ENCODE measurements at regions not wholly inside any gene's neighbourhood (a gene's known extent, or its start where the extent isn't known, plus 50 kb on each side); places are given as distances from the start of the nearest gene placed in this dataset.
A peak's percentile ranks its signal among the peaks of the same experiment; 100 is the strongest.

DNA sequence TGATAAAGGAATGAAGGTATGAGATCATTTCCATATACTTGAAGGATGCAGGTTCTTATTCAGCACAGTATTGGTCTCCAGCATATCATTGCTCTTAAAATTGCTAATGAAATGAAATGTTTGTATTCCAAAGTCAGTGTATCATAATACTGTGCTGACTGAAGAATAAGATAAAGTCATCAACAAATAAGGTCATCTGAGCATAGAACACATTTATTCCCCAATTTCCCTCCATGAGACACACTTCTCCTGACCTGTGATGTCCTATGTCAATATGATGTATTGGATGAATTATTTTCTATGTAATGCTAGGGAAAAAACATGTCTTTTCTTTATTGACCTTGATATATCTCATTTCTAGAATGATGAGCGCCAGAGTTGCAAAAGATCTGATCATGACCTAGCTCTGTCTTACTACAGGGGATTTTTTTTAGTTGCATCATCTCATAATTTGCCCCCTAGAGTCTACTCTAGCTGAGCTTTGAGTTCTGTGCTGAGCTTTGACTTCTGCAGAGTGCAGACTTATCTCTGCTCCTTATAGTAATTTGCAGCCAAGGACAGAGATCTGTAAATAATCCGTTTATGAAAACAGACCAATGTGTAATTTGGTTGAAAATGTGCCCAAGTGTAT lies 859.8 kb downstream of the TRIB2 start:
- DNase-seq = no peak
- Histone ChIP-seq H3K4me1 (no peaks in the 10 kb centered on the region), H3K27me3 (no peaks in the 10 kb centered on the region), H3K27ac (no peak overlapping the region), H3K36me3 (ENCODE audit: low read depth, missing control alignments) (no peaks in the 10 kb centered on the region), H3K4me3 (no peak overlapping the region), H3K9me3 (no peaks in the 10 kb centered on the region)
- no peak for TF ChIP-seq POLR2A (IDR thresholded peaks at IDR 0.05)
- TF ChIP-seq, protein P1, sequence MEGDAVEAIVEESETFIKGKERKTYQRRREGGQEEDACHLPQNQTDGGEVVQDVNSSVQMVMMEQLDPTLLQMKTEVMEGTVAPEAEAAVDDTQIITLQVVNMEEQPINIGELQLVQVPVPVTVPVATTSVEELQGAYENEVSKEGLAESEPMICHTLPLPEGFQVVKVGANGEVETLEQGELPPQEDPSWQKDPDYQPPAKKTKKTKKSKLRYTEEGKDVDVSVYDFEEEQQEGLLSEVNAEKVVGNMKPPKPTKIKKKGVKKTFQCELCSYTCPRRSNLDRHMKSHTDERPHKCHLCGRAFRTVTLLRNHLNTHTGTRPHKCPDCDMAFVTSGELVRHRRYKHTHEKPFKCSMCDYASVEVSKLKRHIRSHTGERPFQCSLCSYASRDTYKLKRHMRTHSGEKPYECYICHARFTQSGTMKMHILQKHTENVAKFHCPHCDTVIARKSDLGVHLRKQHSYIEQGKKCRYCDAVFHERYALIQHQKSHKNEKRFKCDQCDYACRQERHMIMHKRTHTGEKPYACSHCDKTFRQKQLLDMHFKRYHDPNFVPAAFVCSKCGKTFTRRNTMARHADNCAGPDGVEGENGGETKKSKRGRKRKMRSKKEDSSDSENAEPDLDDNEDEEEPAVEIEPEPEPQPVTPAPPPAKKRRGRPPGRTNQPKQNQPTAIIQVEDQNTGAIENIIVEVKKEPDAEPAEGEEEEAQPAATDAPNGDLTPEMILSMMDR (IDR thresholded peaks at IDR 0.05) = no peak
- intact Hi-C loops (cut with DNase I; ENCODE audit: low total_unique reads) = no loop called here
- 44 to 64% methylated on average over 2 of the region's 2 CpGs for WGBS, 2 donors

DNA sequence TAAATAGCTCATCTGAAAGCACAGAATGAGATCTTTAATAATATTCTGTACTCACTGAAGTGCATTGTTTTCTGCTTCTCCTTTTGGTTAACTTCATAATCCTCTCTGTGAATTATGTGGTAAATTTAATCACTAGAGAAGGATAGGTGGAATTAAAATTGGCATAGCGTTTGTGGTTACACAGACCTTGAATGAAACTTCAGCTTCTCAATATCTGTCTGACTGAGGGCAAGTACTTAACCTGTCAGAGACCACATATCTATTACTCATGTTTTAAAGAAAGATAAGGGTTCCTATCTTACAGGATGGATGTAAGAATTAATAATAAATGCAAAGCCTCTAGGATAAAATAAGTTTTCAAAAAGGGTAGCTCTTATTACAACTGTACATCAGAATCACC lies 861.8 kb downstream of the TRIB2 start:
- DNase-seq = no peak
- Histone ChIP-seq H3K4me1 (no peaks in the 10 kb centered on the region), H3K27me3 (no peaks in the 10 kb centered on the region), H3K9me3 (no peaks in the 10 kb centered on the region), H3K36me3 (ENCODE audit: low read depth, missing control alignments) (no peaks in the 10 kb centered on the region), H3K4me3 (no peak overlapping the region), H3K27ac (no peak overlapping the region)
- TF ChIP-seq, protein P1 (IDR thresholded peaks at IDR 0.05) = no peak
- intact Hi-C loops (cut with DNase I; ENCODE audit: low total_unique reads) = no loop called here
- WGBS, 2 donors = 47 to 70% methylated on average over 1 of the region's 1 CpG

DNA sequence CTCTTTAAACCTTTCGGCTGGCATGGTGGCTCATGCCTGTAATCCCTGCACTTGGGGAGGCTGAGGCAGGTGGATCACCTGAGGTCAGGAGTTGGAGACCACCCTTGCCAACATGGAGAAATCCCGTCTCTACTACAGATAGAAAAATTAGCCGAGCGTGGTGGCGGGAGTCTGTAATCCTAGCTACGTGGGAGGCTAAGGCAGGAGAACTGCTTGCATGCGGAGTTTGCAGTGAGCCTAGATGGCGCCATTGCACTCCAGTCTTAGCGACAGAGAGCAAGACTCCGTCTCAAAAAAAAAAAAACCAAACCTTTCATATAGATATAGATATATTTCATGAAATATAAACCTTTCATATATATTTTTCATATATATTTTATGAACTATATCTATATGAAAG lies 864.7 kb downstream of the TRIB2 start:
- H3K27ac ChIP-seq = no peak overlapping the region
- no peaks in the 10 kb centered on the region for H3K4me1 ChIP-seq
- no peaks in the 10 kb centered on the region for H3K9me3 ChIP-seq
- intact Hi-C loops (cut with DNase I; ENCODE audit: low total_unique reads) = no loop called here
- WGBS, 2 donors = 68 to 76% methylated on average over 10 of the region's 10 CpGs
- no peaks in the 10 kb centered on the region for H3K36me3 ChIP-seq (ENCODE audit: low read depth, missing control alignments)
- H3K27me3 ChIP-seq = no peaks in the 10 kb centered on the region
- TF ChIP-seq, protein P1 (IDR thresholded peaks at IDR 0.05) = no peak
- TF ChIP-seq POLR2A (IDR thresholded peaks at IDR 0.05) = no peak
- H3K4me3 ChIP-seq = no peak overlapping the region
- DNase-seq = peak; percentile 45

DNA sequence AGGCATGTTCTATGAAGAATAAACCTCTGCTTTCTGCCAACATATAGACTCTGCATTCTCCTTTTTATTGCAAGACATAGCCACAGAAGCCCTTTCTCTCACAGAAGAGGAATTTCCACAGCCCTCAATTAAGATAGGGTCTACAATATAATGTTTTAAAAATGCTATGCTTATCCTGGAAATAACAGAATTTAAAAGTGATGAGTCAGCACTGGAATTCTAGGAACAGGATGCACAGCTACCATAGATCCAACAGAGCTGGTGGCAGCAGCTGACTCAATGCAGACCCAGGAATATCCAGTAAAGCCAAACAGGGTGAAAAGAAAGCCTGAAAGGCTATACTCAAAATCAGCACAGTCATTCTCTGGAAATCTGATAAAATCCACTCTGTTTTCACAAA lies 866.9 kb downstream of the TRIB2 start:
- H3K27me3 ChIP-seq = no peaks in the 10 kb centered on the region
- no peak for DNase-seq
- no peak for TF ChIP-seq POLR2A (IDR thresholded peaks at IDR 0.05)
- TF ChIP-seq, protein P1 (IDR thresholded peaks at IDR 0.05) = no peak
- H3K27ac ChIP-seq = no peak overlapping the region
- H3K9me3 ChIP-seq = no peaks in the 10 kb centered on the region
- H3K36me3 ChIP-seq (ENCODE audit: low read depth, missing control alignments) = no peaks in the 10 kb centered on the region
- H3K4me3 ChIP-seq = no peak overlapping the region
- intact Hi-C loops (cut with DNase I; ENCODE audit: low total_unique reads) = no loop called here
- no peaks in the 10 kb centered on the region for H3K4me1 ChIP-seq

DNA sequence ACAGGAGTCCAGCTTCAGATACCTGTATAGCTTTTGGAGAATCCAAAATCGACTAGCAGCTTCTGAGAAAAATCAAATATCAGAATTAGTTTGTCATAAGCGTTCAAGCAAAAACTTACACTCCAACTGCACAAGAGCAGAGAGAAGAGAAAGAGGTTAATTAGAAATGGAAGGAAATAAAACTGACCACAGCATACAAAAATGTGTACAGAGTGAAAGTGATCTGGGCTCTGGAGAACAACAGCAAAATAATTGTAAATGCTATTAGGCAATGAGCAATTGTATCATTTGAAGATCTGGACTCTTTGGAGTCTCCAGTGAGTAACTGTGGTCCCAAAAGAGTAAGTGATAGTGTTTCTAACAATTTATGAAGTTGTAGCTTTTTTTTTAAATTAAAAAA lies 867.3 kb downstream of the TRIB2 start:
- Histone ChIP-seq H3K36me3 (ENCODE audit: low read depth, missing control alignments) (no peaks in the 10 kb centered on the region), H3K9me3 (no peaks in the 10 kb centered on the region), H3K27ac (no peak overlapping the region), H3K27me3 (no peaks in the 10 kb centered on the region), H3K4me3 (no peak overlapping the region), H3K4me1 (no peaks in the 10 kb centered on the region)
- intact Hi-C loops (cut with DNase I; ENCODE audit: low total_unique reads) = no loop called here
- TF ChIP-seq, protein P1 (IDR thresholded peaks at IDR 0.05) = no peak
- TF ChIP-seq POLR2A (IDR thresholded peaks at IDR 0.05) = no peak
- WGBS, 2 donors = 77 to 92% methylated on average over 2 of the region's 2 CpGs
- no peak for DNase-seq

All from testis (tissue), 2 donors.